IMR-90 (cell line): ENCODE measurements at regions not wholly inside any gene's neighbourhood (a gene's known extent, or its start where the extent isn't known, plus 50 kb on each side); places are given as distances from the start of the nearest gene placed in this dataset.

Source experiments
- ATAC-seq: fragments of 200-7000 bp; cut with Tn5 transposase; 2 replicates; pipeline ENCODE4 v1.9.1; 2020; ENCODE audit warnings: low read depth, mild to moderate bottlenecking, moderate library complexity
- BruUV-seq: library from RNA; stranded (reverse); fragments of 400-500 nt; replicated peaks from 2 replicates; lab custom pipeline; 2021; lab: Mats Ljungman, UMichigan
- CTCF ChIA-PET: fragments of 300-600 bp; formaldehyde crosslinking; extraction: SDS; loops from one replicate; lab custom pipeline; 2021; ENCODE audit warnings: antibody characterized with exemption; lab: Yijun Ruan, JAX
- POLR2A ChIA-PET: fragments of 300-600 bp; sonication (Branson Sonifier 250); formaldehyde crosslinking; loops from one replicate; lab custom pipeline; 2022; ENCODE audit warnings: antibody characterized with exemption; ENCODE audit not compliant: unreplicated experiment; lab: Charles Lee
- DNase-seq: peaks from one replicate; pipeline ENCODE4 v3.0.0; 2013
- H2AFZ ChIP-seq: replicated peaks from 2 replicates; pipeline ENCODE3; 2013; ENCODE audit warnings: low read length, mild to moderate bottlenecking; ENCODE audit not compliant: poor library complexity
- H2AK5ac ChIP-seq: 2 replicates; pipeline ENCODE4 v1.6.1; 2013; ENCODE audit warnings: low read depth, low read length, inconsistent platforms
- H2AK9ac ChIP-seq: replicated peaks from 2 replicates; pipeline ENCODE3; 2013; ENCODE audit warnings: mild to moderate bottlenecking, low read depth, low read length, moderate library complexity; ENCODE audit not compliant: poor library complexity
- H2BK120ac ChIP-seq: 2 replicates; pipeline ENCODE4 v1.6.1; 2013; ENCODE audit warnings: low read depth, low read length, inconsistent platforms
- H2BK15ac ChIP-seq: 3 replicates; pipeline ENCODE4 v1.6.1; 2013; ENCODE audit warnings: low read depth, low read length, inconsistent platforms
- H2BK20ac ChIP-seq: 2 replicates; pipeline ENCODE4 v1.6.1; 2013; ENCODE audit warnings: low read depth, mild to moderate bottlenecking, inconsistent platforms, low read length, moderate library complexity
- H2BK5ac ChIP-seq: 2 replicates; pipeline ENCODE4 v1.6.1; 2013; ENCODE audit warnings: mild to moderate bottlenecking, low read depth, low read length, inconsistent platforms; ENCODE audit not compliant: poor library complexity, severe bottlenecking
- H3K14ac ChIP-seq: replicated peaks from 2 replicates; pipeline ENCODE4 v1.6.1; 2013; ENCODE audit warnings: low read depth, low read length, inconsistent platforms
- H3K18ac ChIP-seq: 2 replicates; pipeline ENCODE4 v1.6.1; 2013; ENCODE audit warnings: low read depth, low read length, control low read depth
- H3K23ac ChIP-seq: 2 replicates; pipeline ENCODE4 v1.6.1; 2013; ENCODE audit warnings: low read depth, low read length, inconsistent platforms
- H3K27ac ChIP-seq: 2 replicates; pipeline ENCODE4 v1.5.1; 2013; ENCODE audit warnings: mild to moderate bottlenecking, control low read depth, low read length; ENCODE audit not compliant: insufficient read depth
- H3K27me3 ChIP-seq: 2 replicates; pipeline ENCODE4 v1.6.1; 2013; ENCODE audit warnings: low read length; ENCODE audit not compliant: control insufficient read depth, insufficient read depth
- H3K36me3 ChIP-seq: 2 replicates; pipeline ENCODE4 v1.6.1; 2013; ENCODE audit warnings: low read length, mixed read lengths; ENCODE audit not compliant: control insufficient read depth, insufficient read depth
- H3K4ac ChIP-seq: 2 replicates; pipeline ENCODE4 v1.6.1; 2013; ENCODE audit warnings: low read depth, low read length, inconsistent platforms
- H3K4me1 ChIP-seq: 2 replicates; pipeline ENCODE4 v1.6.1; 2013; ENCODE audit warnings: low read length, mixed read lengths; ENCODE audit not compliant: control insufficient read depth, insufficient read depth
- H3K4me2 ChIP-seq: 2 replicates; pipeline ENCODE4 v1.6.1; 2013; ENCODE audit warnings: low read depth, mild to moderate bottlenecking, control low read depth, low read length, moderate library complexity
- H3K4me3 ChIP-seq: 2 replicates; pipeline ENCODE4 v1.5.1; 2013; ENCODE audit warnings: low read depth, mild to moderate bottlenecking, control low read depth, low read length, moderate library complexity; ENCODE audit not compliant: insufficient read depth
- H3K56ac ChIP-seq: 2 replicates; pipeline ENCODE4 v1.6.1; 2013; ENCODE audit warnings: low read length, inconsistent platforms; ENCODE audit not compliant: insufficient read depth; ENCODE audit errors: extremely low read depth
- H3K79me1 ChIP-seq, 2 experiments: 2 replicates each; pipeline ENCODE4 v1.6.1; 2013; ENCODE audit warnings: low read length in 2 of 2, inconsistent platforms in 1 of 2, low read depth in 1 of 2
- H3K9ac ChIP-seq: 2 replicates; pipeline ENCODE4 v1.6.1; 2013; ENCODE audit warnings: low read depth, low read length, control low read depth
- H3K9me1 ChIP-seq: 2 replicates; pipeline ENCODE4 v1.6.1; 2013; ENCODE audit warnings: low read length, inconsistent platforms; ENCODE audit not compliant: insufficient read depth
- H3K9me3 ChIP-seq: 2 replicates; pipeline ENCODE4 v1.6.1; 2013; ENCODE audit warnings: low read length; ENCODE audit not compliant: control insufficient read depth, insufficient read depth
- H4K20me1 ChIP-seq: 2 replicates; pipeline ENCODE4 v1.6.1; 2013; ENCODE audit warnings: low read length, inconsistent platforms; ENCODE audit not compliant: insufficient read depth
- H4K5ac ChIP-seq: 2 replicates; pipeline ENCODE4 v1.6.1; 2013; ENCODE audit warnings: mild to moderate bottlenecking, low read depth, low read length, control low read depth
- H4K8ac ChIP-seq, 2 experiments: 2 replicates each; pipeline ENCODE4 v1.6.1; 2013; ENCODE audit warnings: low read depth in 2 of 2, low read length in 2 of 2, control low read depth in 1 of 2, inconsistent platforms in 1 of 2
- H4K91ac ChIP-seq: 2 replicates; pipeline ENCODE4 v1.6.1; 2013; ENCODE audit warnings: low read depth, low read length, inconsistent platforms; ENCODE audit not compliant: insufficient read depth
- BHLHE40 ChIP-seq: fragments of 150-350 bp; IDR thresholded peaks from 2 replicates; pipeline ENCODE4 v1.6.1; 2016; ENCODE audit warnings: mild to moderate bottlenecking, low read depth, low read length
- FOS ChIP-seq: fragments of 150-350 bp; IDR thresholded peaks from 2 replicates; pipeline ENCODE4 v1.6.1; 2016; ENCODE audit warnings: low read depth, low read length
- MAFK ChIP-seq: IDR thresholded peaks from 2 replicates; pipeline ENCODE4 v1.6.1; 2012; ENCODE audit warnings: low read depth, low read length, improper control_type of control experiment
- NFE2L2 ChIP-seq: fragments of 150-350 bp; IDR thresholded peaks from 2 replicates; pipeline ENCODE4 v1.6.1; 2016; ENCODE audit warnings: low read depth, mild to moderate bottlenecking, low read length
- RAD21 ChIP-seq: IDR thresholded peaks from 2 replicates; pipeline ENCODE4 v1.6.1; 2012; ENCODE audit warnings: low read length, improper control_type of control experiment
- RCOR1 ChIP-seq: IDR thresholded peaks from 2 replicates; pipeline ENCODE4 v1.6.1; 2012; ENCODE audit warnings: mild to moderate bottlenecking, low read length, improper control_type of control experiment; ENCODE audit not compliant: insufficient replicate concordance
- RFX5 ChIP-seq: IDR thresholded peaks from 2 replicates; pipeline ENCODE4 v1.8.0; 2012; ENCODE audit warnings: low read depth, mild to moderate bottlenecking, low read length, moderate library complexity
- SMC3 ChIP-seq: fragments of 150-350 bp; IDR thresholded peaks from 2 replicates; pipeline ENCODE4 v1.6.1; 2016; ENCODE audit warnings: low read depth, mild to moderate bottlenecking, antibody characterized with exemption, low read length, moderate library complexity
- whole genome bisulfite sequencing, 2 experiments: methylation state at CpG; one replicate each; pipeline versions ENCODE4 v1.1.5 to v1.1.7; 2013; ENCODE audit warnings: missing lambda C conversion rate in 2 of 2; ENCODE audit not compliant: insufficient read length in 1 of 2; ENCODE audit errors: extremely low coverage in 2 of 2; 5-methylcytosine and 5-hydroxymethylcytosine counted together
- dilution Hi-C: fragments of 300-500 bp; cut with HindIII; formaldehyde crosslinking; loops from one replicate; pipeline ENCODE4 v1.14.3; 2018; ENCODE audit warnings: low sequenced_read_pairs; ENCODE audit not compliant: unreplicated experiment
- in situ Hi-C: fragments of 300-500 bp; cut with MboI; formaldehyde crosslinking; loops from 3 replicates; pipeline ENCODE4 v1.14.3; 2019; ENCODE audit warnings: low sequenced_read_pairs, inconsistent platforms, mixed read lengths
- intact Hi-C: fragments of 100-400 bp; cut with micrococcal nuclease; formaldehyde crosslinking; loops from 2 replicates; pipeline ENCODE4 v1.10.0; 2022
- TF ChIP-seq, protein P1 (sequence below): fragments of 150-350 bp; IDR thresholded peaks from 2 replicates; pipeline ENCODE4 v1.6.1; 2016; ENCODE audit warnings: low read depth, mild to moderate bottlenecking, low read length, moderate library complexity, borderline replicate concordance

DNA sequence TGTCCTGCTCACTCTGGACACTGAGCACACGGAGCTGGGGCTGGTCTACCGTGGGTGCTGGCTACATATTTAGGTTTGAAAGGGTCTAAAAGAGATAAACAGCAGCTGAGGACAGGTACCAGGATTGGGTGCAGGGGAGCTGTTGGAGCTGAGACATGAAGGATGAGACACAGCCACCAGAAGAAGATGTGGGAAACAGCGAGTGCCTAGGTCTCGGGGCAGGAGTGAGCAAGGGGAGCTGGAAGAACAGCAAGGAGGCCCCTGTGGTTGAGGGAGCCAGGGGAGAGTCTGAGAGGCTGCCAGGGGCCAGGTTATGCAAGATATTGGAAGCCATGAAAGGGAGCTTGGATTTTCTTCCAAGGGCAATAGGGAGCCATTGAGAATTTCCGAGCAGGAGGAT is 434.0 kb upstream of the SULF2 start:
- Histone ChIP-seq H2BK5ac (no peak overlapping the region), H2BK20ac (no peak overlapping the region), H4K91ac (no peak overlapping the region), H3K27me3 (no peaks in the 10 kb centered on the region; the same call in 1 of the 2 replicates), H3K9me3 (no peaks in the 10 kb centered on the region; the same call in 1 of the 2 replicates), H3K4me2 (no peak overlapping the region), H4K8ac (no peak overlapping the region), H3K4me3 (no peak overlapping the region), H4K20me1 (no peaks in the 10 kb centered on the region), H3K9me1 (no peaks in the 10 kb centered on the region), H2BK120ac (no peak overlapping the region), H2AFZ (no peak overlapping the region), H2AK9ac (no peak overlapping the region), H3K56ac (no peak overlapping the region), H3K36me3 (no peaks in the 10 kb centered on the region), H3K27ac (no peak overlapping the region), H3K18ac (no peak overlapping the region), H3K79me1 (no peaks in the 10 kb centered on the region), H2AK5ac (no peak overlapping the region), H2BK15ac (no peak overlapping the region), H3K23ac (no peak overlapping the region), H4K5ac (no peak overlapping the region), H3K4ac (no peak overlapping the region), H3K9ac (no peak overlapping the region), H3K14ac (no peak overlapping the region), H3K4me1 (no peaks in the 10 kb centered on the region)
- POLR2A ChIA-PET, result no interaction called here
- CTCF ChIA-PET, result no interaction called here
- intact Hi-C loops (no loop called here), in situ Hi-C loops (no loop called here), dilution Hi-C loops (no loop called here)
- ATAC-seq, result no peak
- DNase-seq, result no peak
- TF ChIP-seq RFX5, result no peak
- TF ChIP-seq, protein P1, sequence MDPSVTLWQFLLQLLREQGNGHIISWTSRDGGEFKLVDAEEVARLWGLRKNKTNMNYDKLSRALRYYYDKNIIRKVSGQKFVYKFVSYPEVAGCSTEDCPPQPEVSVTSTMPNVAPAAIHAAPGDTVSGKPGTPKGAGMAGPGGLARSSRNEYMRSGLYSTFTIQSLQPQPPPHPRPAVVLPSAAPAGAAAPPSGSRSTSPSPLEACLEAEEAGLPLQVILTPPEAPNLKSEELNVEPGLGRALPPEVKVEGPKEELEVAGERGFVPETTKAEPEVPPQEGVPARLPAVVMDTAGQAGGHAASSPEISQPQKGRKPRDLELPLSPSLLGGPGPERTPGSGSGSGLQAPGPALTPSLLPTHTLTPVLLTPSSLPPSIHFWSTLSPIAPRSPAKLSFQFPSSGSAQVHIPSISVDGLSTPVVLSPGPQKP, result no peak
- no peak for TF ChIP-seq MAFK
- TF ChIP-seq SMC3, result no peak
- TF ChIP-seq BHLHE40, result no peak
- TF ChIP-seq RAD21, result no peak
- no peak for TF ChIP-seq RCOR1
- no peak for TF ChIP-seq FOS
- no peak for TF ChIP-seq NFE2L2
- no TSS peak for BruUV-seq
- WGBS, 2 experiments, result 60% methylated on average over 1 of the region's 5 CpGs; no CpG with 5 or more reads in 1 of the 2 experiments
